Kidney epithelial cell (primary cell): ENCODE measurements at regions not wholly inside any gene's neighbourhood (a gene's known extent, or its start where the extent isn't known, plus 50 kb on each side); places are given as distances from the start of the nearest gene placed in this dataset.

Experiments used
- DNase-seq: peaks from one replicate; pipeline ENCODE4 v3.0.0-alpha.2; 2010; ENCODE audit warnings: low read depth
- H3K27me3 ChIP-seq: 2 replicates; pipeline ENCODE4 v1.6.0; 2011; ENCODE audit warnings: low read length; ENCODE audit not compliant: control insufficient read depth, insufficient read depth
- H3K36me3 ChIP-seq: 2 replicates; pipeline ENCODE4 v1.5.1; 2011; ENCODE audit warnings: low read length; ENCODE audit not compliant: control insufficient read depth, insufficient read depth
- H3K4me3 ChIP-seq: 2 replicates; pipeline ENCODE4 v1.5.1; 2011; ENCODE audit warnings: low read depth, mild to moderate bottlenecking, control low read depth, low read length
- TF ChIP-seq, protein P1 (sequence below): IDR thresholded peaks from 2 replicates; pipeline ENCODE4 v1.5.1; 2011; ENCODE audit warnings: mild to moderate bottlenecking, moderate library complexity, low read length, control low read depth, inconsistent platforms; ENCODE audit not compliant: insufficient read depth, poor library complexity, severe bottlenecking

DNA sequence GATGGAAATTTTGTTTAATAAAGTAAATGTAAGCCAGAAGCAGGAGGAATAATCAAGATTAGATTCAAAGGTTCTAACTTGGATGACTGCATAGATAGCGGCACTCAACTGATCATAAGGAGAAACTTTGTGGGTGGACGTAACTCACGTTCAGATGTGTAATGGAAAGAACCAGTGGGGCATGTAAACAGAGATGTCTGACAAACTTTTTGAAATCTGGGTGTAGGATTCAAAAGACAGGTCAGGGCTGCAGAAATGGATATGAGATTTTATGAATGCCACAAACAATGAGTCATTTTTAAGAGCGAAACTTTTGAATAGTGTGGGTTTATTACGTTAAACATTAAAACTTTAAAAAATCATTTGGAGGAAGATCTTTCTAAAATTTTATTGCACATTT lies 375.6 kb downstream of the GBA3 start:
- H3K4me3 ChIP-seq = no peak overlapping the region
- TF ChIP-seq, protein P1, sequence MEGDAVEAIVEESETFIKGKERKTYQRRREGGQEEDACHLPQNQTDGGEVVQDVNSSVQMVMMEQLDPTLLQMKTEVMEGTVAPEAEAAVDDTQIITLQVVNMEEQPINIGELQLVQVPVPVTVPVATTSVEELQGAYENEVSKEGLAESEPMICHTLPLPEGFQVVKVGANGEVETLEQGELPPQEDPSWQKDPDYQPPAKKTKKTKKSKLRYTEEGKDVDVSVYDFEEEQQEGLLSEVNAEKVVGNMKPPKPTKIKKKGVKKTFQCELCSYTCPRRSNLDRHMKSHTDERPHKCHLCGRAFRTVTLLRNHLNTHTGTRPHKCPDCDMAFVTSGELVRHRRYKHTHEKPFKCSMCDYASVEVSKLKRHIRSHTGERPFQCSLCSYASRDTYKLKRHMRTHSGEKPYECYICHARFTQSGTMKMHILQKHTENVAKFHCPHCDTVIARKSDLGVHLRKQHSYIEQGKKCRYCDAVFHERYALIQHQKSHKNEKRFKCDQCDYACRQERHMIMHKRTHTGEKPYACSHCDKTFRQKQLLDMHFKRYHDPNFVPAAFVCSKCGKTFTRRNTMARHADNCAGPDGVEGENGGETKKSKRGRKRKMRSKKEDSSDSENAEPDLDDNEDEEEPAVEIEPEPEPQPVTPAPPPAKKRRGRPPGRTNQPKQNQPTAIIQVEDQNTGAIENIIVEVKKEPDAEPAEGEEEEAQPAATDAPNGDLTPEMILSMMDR = no peak
- no peak for DNase-seq

GRCh38 chr4:23062188-23062587 lies 369.5 kb downstream of the GBA3 start:
- H3K27me3 ChIP-seq = no peaks in the 10 kb centered on the region
- DNase-seq = no peak
- H3K36me3 ChIP-seq = no peaks in the 10 kb centered on the region
- H3K4me3 ChIP-seq = no peak overlapping the region
- TF ChIP-seq, protein P1 = no peak

More for the DNA sequence above, 375.6 kb downstream of the GBA3 start:
- no peaks in the 10 kb centered on the region for H3K36me3 ChIP-seq
- H3K27me3 ChIP-seq = no peaks in the 10 kb centered on the region

DNA sequence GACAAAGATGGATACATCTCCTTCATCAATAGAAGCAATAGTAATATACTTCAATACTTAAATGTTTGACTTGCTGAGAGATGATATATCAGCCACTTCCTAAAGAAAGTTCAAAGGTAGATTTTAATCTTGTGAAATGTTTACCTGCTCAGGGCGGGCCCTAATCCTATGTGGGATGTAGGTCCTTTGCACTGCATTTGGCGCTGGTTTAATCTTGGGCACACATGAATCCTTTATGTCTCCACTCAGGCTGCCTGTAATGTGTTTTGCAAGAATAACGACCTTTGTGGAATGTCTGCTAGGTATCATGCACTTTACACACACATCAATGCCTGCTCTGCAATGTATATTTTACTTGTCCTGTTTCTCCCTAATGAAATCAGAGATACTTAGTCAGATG lies 368.7 kb downstream of the GBA3 start:
- H3K4me3 ChIP-seq = no peak overlapping the region
- TF ChIP-seq, protein P1 = no peak
- no peak for DNase-seq
- H3K27me3 ChIP-seq = no peaks in the 10 kb centered on the region
- no peaks in the 10 kb centered on the region for H3K36me3 ChIP-seq

GRCh38 chr4:23060776-23061175 lies 368.0 kb downstream of the GBA3 start:
- TF ChIP-seq, protein P1 = no peak
- H3K27me3 ChIP-seq = no peaks in the 10 kb centered on the region
- no peak overlapping the region for H3K4me3 ChIP-seq
- no peaks in the 10 kb centered on the region for H3K36me3 ChIP-seq
- no peak for DNase-seq

- H3K27me3 ChIP-seq = no peaks in the 10 kb centered on the region
- DNase-seq = no peak
- H3K4me3 ChIP-seq = no peak overlapping the region
- H3K36me3 ChIP-seq = no peaks in the 10 kb centered on the region
- TF ChIP-seq, protein P1 = no peak
Observed at GRCh38 chr4:23058165-23058776, 365.5 kb downstream of the GBA3 start.

DNA sequence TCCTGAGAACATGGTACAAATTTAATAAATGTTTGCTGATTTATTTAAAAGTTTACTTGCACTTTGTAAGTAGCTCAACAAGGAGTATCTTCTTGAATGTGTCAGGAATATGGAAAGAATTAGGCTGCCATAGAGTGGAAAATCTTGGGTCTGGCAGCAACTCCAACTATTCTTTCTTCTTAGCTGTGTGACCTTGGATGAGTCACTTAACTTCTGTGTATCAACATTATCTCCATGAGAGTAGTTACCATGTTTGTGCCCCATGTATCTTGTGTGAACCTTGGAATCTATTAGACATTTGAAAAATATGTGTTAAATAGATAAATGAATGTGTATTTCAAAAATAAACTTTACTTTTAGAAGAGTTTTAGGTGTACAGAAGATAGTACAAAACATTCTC lies 348.8 kb downstream of the GBA3 start:
- DNase-seq = no peak
- TF ChIP-seq, protein P1 = no peak
- H3K4me3 ChIP-seq = no peak overlapping the region

More for the DNA sequence above, 348.8 kb downstream of the GBA3 start:
- Histone ChIP-seq H3K36me3 (no peaks in the 10 kb centered on the region), H3K27me3 (no peaks in the 10 kb centered on the region)
